ENCODE measurements at regions not wholly inside any gene's neighbourhood (a gene's known extent, or its start where the extent isn't known, plus 50 kb on each side); places are given as distances from the start of the nearest gene placed in this dataset.

- TF ChIP-seq EP300 (IDR thresholded peaks at IDR 0.05) (no peak), POLR2A (IDR thresholded peaks at IDR 0.05) (no peak), CTCF (IDR thresholded peaks at IDR 0.05) (no peak)
- H3K27ac ChIP-seq, result no peak overlapping the region
- no peaks in the 10 kb centered on the region for H3K27me3 ChIP-seq
- H3K4me3 ChIP-seq, result no peak overlapping the region
- no peaks in the 10 kb centered on the region for H3K4me1 ChIP-seq (ENCODE audit: insufficient read depth)
- DNase-seq, result no peak
- H3K36me3 ChIP-seq, result no peaks in the 10 kb centered on the region
- 23 to 25% (median 23%) methylated on average over 21 of the region's 21 CpGs for whole genome bisulfite sequencing, 3 donors
- intact Hi-C loops (cut with DNase I), result no loop called here
- H3K9me3 ChIP-seq, result peaks cover 0 to 3% of the 10 kb centered on the region in 2 donors
These were observed 56.4 kb downstream of the SMIM38 start for GRCh38 chr11:69211920-69212797.

GRCh38 chr11:69212798-69213110, 57.0 kb downstream of the SMIM38 start:
- 81 to 88% (median 81%) methylated on average over 5 of the region's 5 CpGs for WGBS, 3 donors
- TF ChIP-seq EP300 (IDR thresholded peaks at IDR 0.05) (no peak), POLR2A (IDR thresholded peaks at IDR 0.05) (no peak), CTCF (IDR thresholded peaks at IDR 0.05) (no peak)
- DNase-seq, result no peak
- Histone ChIP-seq H3K9me3 (peaks cover 0 to 3% of the 10 kb centered on the region in 2 donors), H3K27ac (no peak overlapping the region), H3K27me3 (no peaks in the 10 kb centered on the region), H3K4me3 (no peak overlapping the region), H3K4me1 (ENCODE audit: insufficient read depth) (no peaks in the 10 kb centered on the region), H3K36me3 (no peaks in the 10 kb centered on the region)
- intact Hi-C loops (cut with DNase I), result no loop called here

GRCh38 chr11:69213316-69213715, 57.6 kb downstream of the SMIM38 start:
- Histone ChIP-seq H3K9me3 (peaks cover 0 to 1% of the 10 kb centered on the region in 2 donors), H3K36me3 (no peaks in the 10 kb centered on the region), H3K27me3 (no peaks in the 10 kb centered on the region), H3K4me3 (no peak overlapping the region), H3K4me1 (ENCODE audit: insufficient read depth) (no peaks in the 10 kb centered on the region), H3K27ac (no peak overlapping the region)
- intact Hi-C loops (cut with DNase I), result no loop called here
- TF ChIP-seq EP300 (IDR thresholded peaks at IDR 0.05), result no peak
- TF ChIP-seq POLR2A (IDR thresholded peaks at IDR 0.05), result no peak
- no peak for TF ChIP-seq CTCF (IDR thresholded peaks at IDR 0.05)
- DNase-seq, result no peak
- 83 to 86% (median 85%) methylated on average over 9 of the region's 9 CpGs for WGBS, 3 donors

GRCh38 chr11:69213964-69214363, 58.2 kb downstream of the SMIM38 start:
- H3K27ac ChIP-seq, result no peak overlapping the region
- H3K36me3 ChIP-seq, result no peaks in the 10 kb centered on the region
- H3K27me3 ChIP-seq, result no peaks in the 10 kb centered on the region
- H3K9me3 ChIP-seq, result no peaks in the 10 kb centered on the region
- H3K4me3 ChIP-seq, result no peak overlapping the region
- no peaks in the 10 kb centered on the region for H3K4me1 ChIP-seq (ENCODE audit: insufficient read depth)
- DNase-seq, result no peak
- WGBS, 3 donors, result 63 to 83% (median 73%) methylated on average over 1 of the region's 1 CpG
- intact Hi-C loops (cut with DNase I), result no loop called here
- no peak for TF ChIP-seq CTCF (IDR thresholded peaks at IDR 0.05)
- no peak for TF ChIP-seq EP300 (IDR thresholded peaks at IDR 0.05)
- TF ChIP-seq POLR2A (IDR thresholded peaks at IDR 0.05), result no peak

Measured in ovary (tissue), 7 donors.